EH (cell line): ENCODE measurements at regions not wholly inside any gene's neighbourhood (a gene's known extent, or its start where the extent isn't known, plus 50 kb on each side); places are given as distances from the start of the nearest gene placed in this dataset.

Source experiments
- DNase-seq: peaks from one replicate; pipeline ENCODE4 v3.0.0-alpha.2; 2015; ENCODE audit warnings: low read depth

- no peak for DNase-seq
Observed at GRCh38 chr18:30343090-30343489, 699.5 kb downstream of the DSC3 start.

DNA sequence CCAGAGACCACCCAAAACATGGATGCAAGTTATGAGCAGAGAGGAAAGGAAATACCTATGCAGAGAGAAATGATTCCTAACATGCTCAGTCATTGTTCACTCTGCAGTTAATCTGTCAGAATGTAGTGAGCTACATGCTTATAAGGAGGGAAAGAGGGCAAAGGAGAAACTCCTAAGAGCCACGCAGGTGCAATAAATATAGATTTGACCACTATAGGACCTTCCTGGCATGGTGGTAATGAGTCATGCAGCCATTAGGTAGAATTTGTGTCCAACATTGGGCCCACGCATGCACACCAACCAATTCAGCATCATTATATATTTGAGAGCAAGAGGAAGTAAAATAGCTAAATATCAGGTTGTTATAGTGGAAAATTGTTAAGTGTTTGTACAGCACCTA lies 699.9 kb downstream of the DSC3 start:
- DNase-seq: no peak

DNA sequence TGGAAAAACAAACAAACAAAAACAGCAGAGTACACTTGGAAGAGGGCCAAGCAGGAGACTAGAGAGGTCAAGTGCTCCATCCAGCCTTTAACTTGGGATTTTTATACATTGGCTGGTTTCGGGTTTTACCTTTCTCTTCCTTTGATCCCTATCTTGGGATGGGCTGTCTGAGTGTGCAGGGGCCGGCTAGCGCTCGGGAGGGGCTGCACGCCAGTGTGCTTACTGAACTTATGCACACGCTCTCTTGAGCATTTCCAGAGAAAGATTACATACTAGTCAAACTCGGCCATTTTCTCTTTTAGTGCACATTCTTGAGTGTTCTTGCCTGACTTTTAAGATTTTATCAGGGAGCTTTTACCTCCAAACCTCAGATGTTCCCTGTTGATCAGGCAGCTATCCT lies 707.8 kb downstream of the DSC3 start:
- no peak for DNase-seq

DNA sequence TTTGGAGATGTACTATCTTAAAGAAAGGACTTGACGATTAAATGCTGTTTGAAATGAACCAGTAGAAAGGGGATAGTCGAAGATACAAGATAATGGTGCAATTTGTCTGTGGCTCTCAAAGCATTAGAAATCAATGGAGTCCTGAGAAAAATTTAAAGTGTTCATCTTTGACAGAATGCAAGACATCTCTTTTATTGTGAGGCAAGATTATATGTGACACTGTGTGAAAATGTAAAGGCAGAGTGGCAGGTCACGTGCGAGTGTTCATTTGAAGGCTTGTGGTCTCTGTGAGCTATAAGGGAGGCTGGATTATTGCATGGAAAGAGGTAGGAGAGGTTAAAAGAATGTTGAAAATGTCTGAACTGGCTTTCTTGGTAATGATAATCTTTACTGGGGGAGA lies 709.2 kb downstream of the DSC3 start:
- no peak for DNase-seq

DNA sequence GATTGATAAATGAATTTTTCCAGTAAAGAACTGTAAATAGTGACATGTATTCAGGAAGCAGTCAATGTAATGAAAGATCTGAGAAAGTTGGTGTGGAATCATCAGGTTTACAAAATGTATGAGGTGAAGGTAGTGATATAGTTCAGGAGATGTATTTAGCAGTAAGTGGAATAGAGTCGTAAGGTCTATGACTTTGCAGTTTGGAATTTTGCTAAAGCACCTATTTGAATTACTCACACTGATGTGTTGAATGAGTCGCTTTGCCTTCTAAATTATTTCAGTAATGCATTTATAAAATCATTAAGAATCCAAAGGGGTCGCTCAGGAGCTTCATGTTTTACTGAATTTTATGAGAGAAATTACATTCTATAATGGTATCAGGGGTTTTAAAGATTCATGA lies 713.7 kb downstream of the DSC3 start:
- DNase-seq: no peak

GRCh38 chr18:30302181-30302580 lies 740.4 kb downstream of the DSC3 start:
- DNase-seq: no peak

GRCh38 chr18:30298769-30299168 lies 743.8 kb downstream of the DSC3 start:
- DNase-seq: no peak

DNA sequence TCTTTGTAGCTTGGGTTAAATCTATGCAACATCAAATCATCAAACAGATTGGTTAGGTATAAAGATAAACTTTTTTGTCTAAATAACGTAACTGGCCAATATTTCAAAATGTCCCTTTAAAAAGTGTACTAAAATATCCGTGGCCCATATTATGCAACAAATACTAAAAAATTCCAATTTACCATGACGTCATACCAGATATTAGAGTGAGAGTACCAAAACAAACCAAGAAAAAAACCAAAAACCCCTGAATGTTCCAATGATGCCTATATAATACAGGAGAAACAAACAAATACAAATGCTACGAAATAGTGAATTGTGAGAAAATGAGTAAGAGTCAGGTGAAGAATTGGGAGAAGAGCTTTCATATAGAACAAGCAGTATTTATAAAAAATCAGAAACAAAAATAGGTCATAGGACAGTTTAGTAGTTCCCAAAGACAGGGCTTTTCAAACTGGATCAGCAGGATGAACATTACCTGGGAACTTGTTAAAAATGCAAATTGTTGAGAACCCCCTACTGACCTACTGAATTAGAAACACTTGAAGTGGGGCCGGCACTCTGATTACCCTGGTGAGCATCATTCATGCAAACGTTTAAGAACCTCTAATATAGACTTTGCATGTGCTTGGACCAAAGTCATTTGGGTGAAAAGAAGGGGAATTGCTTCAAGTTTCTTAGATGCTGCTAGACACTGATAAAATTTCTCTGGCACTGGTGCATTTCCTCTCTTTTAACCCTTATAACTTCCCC lies 753.7 kb downstream of the DSC3 start:
- no peak for DNase-seq

- DNase-seq: peak; percentile 53
Observed at GRCh38 chr18:30280861-30281470, 761.6 kb downstream of the DSC3 start.

DNA sequence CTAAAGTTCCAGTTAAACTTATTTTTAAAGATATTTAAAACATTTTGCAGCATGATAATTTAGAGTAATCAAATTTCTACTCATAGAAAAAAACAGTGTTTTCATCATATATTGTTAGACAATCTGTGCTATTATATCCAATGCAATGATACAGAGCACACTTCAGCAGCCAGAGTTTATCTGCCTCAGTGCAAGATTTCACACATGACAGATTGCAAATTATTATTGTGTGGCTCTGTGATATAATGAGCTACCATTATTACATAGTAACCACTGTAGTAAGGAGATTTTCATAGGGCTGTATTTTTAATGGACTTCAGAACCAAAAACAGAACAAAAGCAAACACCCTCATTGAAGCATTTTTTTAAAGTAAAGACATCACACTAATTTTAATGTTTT lies 762.4 kb downstream of the DSC3 start:
- no peak for DNase-seq

DNA sequence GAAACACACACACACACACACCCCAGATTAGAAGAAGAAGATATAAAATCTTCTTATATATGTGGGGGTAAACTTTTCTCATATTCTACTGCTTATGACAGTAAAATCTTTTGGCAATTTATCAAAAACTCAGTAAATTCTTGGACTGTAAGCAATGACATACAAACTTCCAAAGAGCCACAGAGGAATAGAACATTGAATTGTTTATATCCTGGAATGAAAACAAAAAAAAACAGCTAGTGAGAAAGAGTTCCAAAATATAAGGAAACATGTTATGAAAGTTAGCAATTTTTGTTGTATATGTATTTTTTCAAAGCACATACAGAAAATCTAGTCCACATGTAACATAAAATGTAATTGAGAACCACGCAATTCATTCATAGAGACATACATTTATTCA lies 764.9 kb downstream of the DSC3 start:
- DNase-seq: no peak

- no peak for DNase-seq
Observed at GRCh38 chr18:30271716-30272115, 770.8 kb downstream of the DSC3 start.

- no peak for DNase-seq
Observed at GRCh38 chr18:30265190-30265589, 777.4 kb downstream of the DSC3 start.

DNA sequence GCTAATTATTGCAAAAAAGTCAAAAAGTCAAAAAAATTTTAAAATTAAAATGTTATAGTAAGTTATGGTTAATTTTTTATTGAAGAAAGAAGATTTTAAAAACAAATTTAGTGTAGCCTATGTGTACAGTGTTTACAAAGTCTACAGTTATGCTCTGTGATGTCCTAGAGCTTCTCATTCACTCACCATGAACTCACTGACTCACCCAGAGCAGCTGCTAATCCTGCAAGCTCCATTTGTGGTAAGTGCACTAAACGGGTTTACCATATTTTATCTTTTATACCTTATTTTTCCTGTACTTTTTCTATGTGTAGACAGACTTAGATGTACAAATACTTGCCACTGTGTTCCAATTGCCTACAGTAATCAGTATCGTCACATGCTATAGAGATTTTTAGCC lies 788.2 kb downstream of the DSC3 start:
- no peak for DNase-seq

DNA sequence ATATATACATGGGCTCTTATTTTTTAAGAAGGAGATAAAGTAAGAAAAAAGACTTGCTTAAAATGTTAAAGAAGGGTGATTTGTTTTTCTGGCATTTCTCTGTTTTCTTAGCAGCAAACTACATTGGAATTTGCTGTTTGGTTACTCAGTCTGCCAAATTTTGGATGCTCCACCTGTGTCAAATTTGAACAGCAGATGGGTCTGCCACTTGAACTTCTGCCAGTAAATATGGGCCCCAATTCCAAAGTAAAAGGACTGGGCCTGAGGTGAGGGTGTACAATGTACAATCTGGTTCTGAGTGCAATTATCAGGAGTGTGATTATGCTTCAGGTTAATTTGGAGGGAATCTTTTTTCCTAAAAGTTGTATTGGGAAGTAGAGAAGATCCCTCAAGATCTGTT lies 794.5 kb downstream of the DSC3 start:
- DNase-seq: no peak

- DNase-seq: no peak
Observed at GRCh38 chr18:30245766-30246455, 796.6 kb downstream of the DSC3 start.

GRCh38 chr18:30234755-30235154 lies 807.8 kb downstream of the DSC3 start:
- no peak for DNase-seq

- DNase-seq: no peak
Observed at GRCh38 chr18:30211112-30211511, 831.4 kb downstream of the DSC3 start.

- no peak for DNase-seq
Observed at GRCh38 chr18:30208546-30208945, 834.0 kb downstream of the DSC3 start.

GRCh38 chr18:30192216-30192615 lies 850.3 kb downstream of the DSC3 start:
- DNase-seq: no peak

DNA sequence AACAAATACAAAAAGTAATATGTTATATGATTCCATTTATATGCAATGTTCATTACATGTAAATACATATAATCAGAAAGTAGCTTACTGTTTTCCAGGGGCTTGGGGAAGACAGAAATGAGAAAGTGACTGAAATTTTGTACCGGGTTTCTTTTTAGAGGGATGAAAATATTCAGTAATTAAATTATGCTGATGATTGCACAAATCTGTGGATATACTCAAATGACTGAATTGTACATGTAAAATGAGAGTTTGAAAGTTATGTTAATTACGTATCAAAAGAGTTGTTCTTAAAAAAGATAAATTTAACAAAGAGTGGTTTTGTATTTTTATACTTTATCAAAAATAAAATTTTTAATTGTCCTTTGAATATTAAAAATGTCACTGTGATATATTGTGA lies 856.3 kb downstream of the DSC3 start:
- DNase-seq: no peak

DNA sequence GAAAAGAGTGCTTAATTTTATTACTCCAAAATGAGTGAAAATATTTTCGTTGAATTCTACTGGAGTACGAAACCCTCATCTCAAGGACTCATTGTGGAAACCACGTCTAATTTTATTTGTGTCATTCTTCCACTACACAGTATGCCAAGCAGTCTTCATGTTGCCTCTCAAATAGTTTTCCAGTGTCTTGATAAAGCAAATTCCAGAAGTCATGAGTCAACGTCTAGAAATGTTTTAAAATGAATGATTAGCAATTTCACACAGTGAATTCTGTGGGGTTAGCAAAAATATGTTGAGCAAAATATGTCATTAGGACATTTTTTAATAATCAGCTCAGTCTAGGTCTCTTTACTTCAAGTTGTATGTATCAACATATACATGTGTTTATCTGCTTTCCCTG lies 865.5 kb downstream of the DSC3 start:
- peak; percentile 17 for DNase-seq

GRCh38 chr18:30175621-30176225 lies 866.8 kb downstream of the DSC3 start:
- DNase-seq: no peak
